HEK293 (cell line): ENCODE measurements at regions not wholly inside any gene's neighbourhood (a gene's known extent, or its start where the extent isn't known, plus 50 kb on each side); places are given as distances from the start of the nearest gene placed in this dataset.
A peak's percentile ranks its signal among the peaks of the same experiment; 100 is the strongest.

Source experiments
- CTCF ChIA-PET: fragments of 350-600 bp; formaldehyde crosslinking; extraction: SDS; loops from one replicate; lab custom pipeline; 2021; ENCODE audit warnings: antibody characterized with exemption; lab: Yijun Ruan, JAX
- POLR2A ChIA-PET: fragments of 300-600 bp; formaldehyde crosslinking; extraction: SDS; loops from one replicate; lab custom pipeline; 2020; ENCODE audit warnings: antibody characterized with exemption, inconsistent platforms; lab: Yijun Ruan, JAX
- H3K27ac ChIP-seq: fragments of 200-500 bp; sonication (Bioruptor generic); 2 replicates; pipeline ENCODE4 v1.5.1; 2014; ENCODE audit warnings: low read depth, low read length, control low read depth, inconsistent platforms; ENCODE audit errors: extremely low read depth
- H3K36me3 ChIP-seq, 2 experiments: fragments of 200-500 bp in 1 of 2; sonication (Bioruptor generic) in 1 of 2; 1 replicate in 1 of 2; 2 replicates in 1 of 2; pipeline ENCODE4 v1.5.1; 2014 to 2017; ENCODE audit warnings: inconsistent platforms in 2 of 2, low read length in 2 of 2; ENCODE audit not compliant: control insufficient read depth in 2 of 2, insufficient read depth in 1 of 2
- H3K4me1 ChIP-seq: fragments of 200-500 bp; sonication (Bioruptor generic); 2 replicates; pipeline ENCODE4 v1.5.1; 2014; ENCODE audit warnings: mild to moderate bottlenecking, low read length, inconsistent platforms; ENCODE audit not compliant: control insufficient read depth, insufficient read depth
- H3K4me3 ChIP-seq: 2 replicates; pipeline ENCODE4 v1.5.1; 2011; ENCODE audit warnings: low read depth, mild to moderate bottlenecking, control low read depth, low read length, moderate library complexity
- H3K9me3 ChIP-seq: fragments of 200-500 bp; sonication (Bioruptor generic); 2 replicates; pipeline ENCODE4 v1.5.1; 2014; ENCODE audit warnings: low read depth, low read length, inconsistent platforms; ENCODE audit not compliant: control insufficient read depth, insufficient read depth
- KLF10 ChIP-seq: fragments of 450-650 bp; IDR thresholded peaks from 2 replicates; pipeline ENCODE4 v1.5.1; 2018; ENCODE audit warnings: missing biosample characterization, mild to moderate bottlenecking, missing genetic modification characterization
- SCRT2 ChIP-seq: fragments of 450-650 bp; formaldehyde crosslinking; IDR thresholded peaks from 2 replicates; pipeline ENCODE4 v1.5.1; 2016; ENCODE audit warnings: missing biosample characterization, missing genetic modification characterization
- SETDB1 ChIP-seq: IDR thresholded peaks from one replicate; pipeline ENCODE4 v1.6.1; 2017; ENCODE audit warnings: mild to moderate bottlenecking, low read length, moderate library complexity, mixed read lengths; ENCODE audit not compliant: insufficient read length
- YY2 ChIP-seq: fragments of 450-650 bp; formaldehyde crosslinking; IDR thresholded peaks from 2 replicates; pipeline ENCODE4 v1.5.1; 2016; ENCODE audit warnings: missing biosample characterization, missing genetic modification characterization
- ZFP37 ChIP-seq: fragments of 450-650 bp; formaldehyde crosslinking; IDR thresholded peaks from 2 replicates; pipeline ENCODE4 v1.5.1; 2016; ENCODE audit warnings: missing biosample characterization, missing genetic modification characterization
- ZNF155 ChIP-seq: fragments of 450-650 bp; formaldehyde crosslinking; IDR thresholded peaks from 2 replicates; pipeline ENCODE4 v1.5.1; 2016; ENCODE audit warnings: missing biosample characterization, missing genetic modification characterization
- ZNF211 ChIP-seq: fragments of 450-650 bp; formaldehyde crosslinking; IDR thresholded peaks from 2 replicates; pipeline ENCODE4 v1.5.1; 2016; ENCODE audit warnings: low read depth, missing biosample characterization, missing genetic modification characterization
- ZNF214 ChIP-seq: fragments of 450-650 bp; formaldehyde crosslinking; IDR thresholded peaks from 2 replicates; pipeline ENCODE4 v1.5.1; 2017; ENCODE audit warnings: missing biosample characterization, mild to moderate bottlenecking, missing genetic modification characterization, borderline replicate concordance
- ZNF335 ChIP-seq: fragments of 450-650 bp; formaldehyde crosslinking; conservative IDR thresholded peaks from 2 replicates; pipeline ENCODE4 v1.5.1; 2016; ENCODE audit warnings: missing biosample characterization, missing genetic modification characterization
- ZNF707 ChIP-seq: fragments of 450-650 bp; formaldehyde crosslinking; IDR thresholded peaks from 2 replicates; pipeline ENCODE4 v1.5.1; 2016; ENCODE audit warnings: missing biosample characterization, missing genetic modification characterization
- ZNF785 ChIP-seq: fragments of 450-650 bp; formaldehyde crosslinking; IDR thresholded peaks from 2 replicates; pipeline ENCODE4 v1.5.1; 2016; ENCODE audit warnings: missing biosample characterization, missing genetic modification characterization
- TF ChIP-seq, protein P1 (sequence below): fragments of 450-650 bp; formaldehyde crosslinking; IDR thresholded peaks from 2 replicates; pipeline ENCODE4 v1.5.1; 2016; ENCODE audit warnings: missing biosample characterization, missing genetic modification characterization
- TF ChIP-seq, protein P2 (sequence below): fragments of 450-650 bp; formaldehyde crosslinking; IDR thresholded peaks from 2 replicates; pipeline ENCODE4 v1.5.1; 2016; ENCODE audit warnings: missing biosample characterization, missing genetic modification characterization
- TF ChIP-seq, protein P3 (sequence below): fragments of 450-650 bp; formaldehyde crosslinking; IDR thresholded peaks from 2 replicates; pipeline ENCODE4 v1.5.1; 2017; ENCODE audit warnings: missing biosample characterization, missing genetic modification characterization
- TF ChIP-seq, protein P4 (sequence below): fragments of 450-650 bp; formaldehyde crosslinking; IDR thresholded peaks from 2 replicates; pipeline ENCODE4 v1.5.1; 2017; ENCODE audit warnings: missing biosample characterization, missing genetic modification characterization
- TF ChIP-seq, protein P5 (sequence below): fragments of 450-650 bp; formaldehyde crosslinking; IDR thresholded peaks from 2 replicates; pipeline ENCODE4 v1.5.1; 2016; ENCODE audit warnings: missing biosample characterization, missing genetic modification characterization, borderline replicate concordance
- TF ChIP-seq, protein P6 (sequence below): fragments of 450-650 bp; formaldehyde crosslinking; IDR thresholded peaks from 2 replicates; pipeline ENCODE4 v1.5.1; 2017; ENCODE audit warnings: missing biosample characterization, missing genetic modification characterization

DNA sequence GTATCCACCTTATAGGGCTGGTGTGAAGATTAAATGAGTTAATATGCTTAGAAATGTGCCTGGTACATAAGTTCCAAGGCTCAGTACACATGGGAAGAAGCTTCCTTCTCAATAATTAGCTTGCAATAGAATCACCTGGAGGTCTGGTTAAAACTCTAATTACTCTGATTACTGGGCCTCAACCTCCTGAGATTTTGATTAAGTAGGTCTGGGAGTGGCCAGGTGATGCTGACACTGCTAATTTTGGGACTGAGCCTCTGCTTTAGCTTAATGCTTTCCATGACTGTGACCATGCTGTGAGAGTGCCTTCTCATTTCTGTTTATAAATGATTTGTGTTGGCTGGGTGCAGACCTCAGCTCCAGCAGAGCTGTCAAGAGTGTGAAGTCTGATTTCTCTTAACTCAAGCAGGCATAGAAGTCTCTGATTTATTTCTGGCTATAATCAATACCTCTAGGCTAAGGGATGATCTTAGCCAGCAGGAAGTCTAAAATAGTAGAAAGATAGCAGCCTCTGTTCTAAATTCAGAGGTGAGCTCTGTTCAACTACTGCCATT lies 85.3 kb upstream of the ZNF608 start:
- ChIA-PET CTCF (no interaction called here), POLR2A (no interaction called here)
- no peaks in the 10 kb centered on the region for H3K4me1 ChIP-seq
- H3K4me3 ChIP-seq: no peak overlapping the region
- H3K27ac ChIP-seq: no peak overlapping the region
- TF ChIP-seq KLF10 (no peak), ZNF335 (tag by site-specific recombination) (no peak), SCRT2 (tag by site-specific recombination) (no peak), ZNF707 (tag by site-specific recombination) (no peak), ZFP37 (tag by site-specific recombination) (no peak), YY2 (tag by site-specific recombination) (no peak), ZNF214 (no peak), ZNF785 (no peak)
- TF ChIP-seq, protein P1, sequence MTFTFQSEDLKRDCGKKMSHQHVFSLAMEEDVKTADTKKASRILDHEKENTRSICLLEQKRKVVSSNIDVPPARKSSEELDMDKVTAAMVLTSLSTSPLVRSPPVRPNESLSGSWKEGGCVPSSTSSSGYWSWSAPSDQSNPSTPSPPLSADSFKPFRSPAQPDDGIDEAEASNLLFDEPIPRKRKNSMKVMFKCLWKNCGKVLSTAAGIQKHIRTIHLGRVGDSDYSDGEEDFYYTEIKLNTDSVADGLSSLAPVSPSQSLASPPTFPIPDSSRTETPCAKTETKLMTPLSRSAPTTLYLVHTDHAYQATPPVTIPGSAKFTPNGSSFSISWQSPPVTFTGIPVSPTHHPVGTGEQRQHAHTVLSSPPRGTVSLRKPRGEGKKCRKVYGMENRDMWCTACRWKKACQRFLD: no peak
- TF ChIP-seq, protein P2, sequence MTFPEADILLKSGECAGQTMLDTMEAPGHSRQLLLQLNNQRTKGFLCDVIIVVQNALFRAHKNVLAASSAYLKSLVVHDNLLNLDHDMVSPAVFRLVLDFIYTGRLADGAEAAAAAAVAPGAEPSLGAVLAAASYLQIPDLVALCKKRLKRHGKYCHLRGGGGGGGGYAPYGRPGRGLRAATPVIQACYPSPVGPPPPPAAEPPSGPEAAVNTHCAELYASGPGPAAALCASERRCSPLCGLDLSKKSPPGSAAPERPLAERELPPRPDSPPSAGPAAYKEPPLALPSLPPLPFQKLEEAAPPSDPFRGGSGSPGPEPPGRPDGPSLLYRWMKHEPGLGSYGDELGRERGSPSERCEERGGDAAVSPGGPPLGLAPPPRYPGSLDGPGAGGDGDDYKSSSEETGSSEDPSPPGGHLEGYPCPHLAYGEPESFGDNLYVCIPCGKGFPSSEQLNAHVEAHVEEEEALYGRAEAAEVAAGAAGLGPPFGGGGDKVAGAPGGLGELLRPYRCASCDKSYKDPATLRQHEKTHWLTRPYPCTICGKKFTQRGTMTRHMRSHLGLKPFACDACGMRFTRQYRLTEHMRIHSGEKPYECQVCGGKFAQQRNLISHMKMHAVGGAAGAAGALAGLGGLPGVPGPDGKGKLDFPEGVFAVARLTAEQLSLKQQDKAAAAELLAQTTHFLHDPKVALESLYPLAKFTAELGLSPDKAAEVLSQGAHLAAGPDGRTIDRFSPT (tag by site-specific recombination): no peak
- TF ChIP-seq, protein P3, sequence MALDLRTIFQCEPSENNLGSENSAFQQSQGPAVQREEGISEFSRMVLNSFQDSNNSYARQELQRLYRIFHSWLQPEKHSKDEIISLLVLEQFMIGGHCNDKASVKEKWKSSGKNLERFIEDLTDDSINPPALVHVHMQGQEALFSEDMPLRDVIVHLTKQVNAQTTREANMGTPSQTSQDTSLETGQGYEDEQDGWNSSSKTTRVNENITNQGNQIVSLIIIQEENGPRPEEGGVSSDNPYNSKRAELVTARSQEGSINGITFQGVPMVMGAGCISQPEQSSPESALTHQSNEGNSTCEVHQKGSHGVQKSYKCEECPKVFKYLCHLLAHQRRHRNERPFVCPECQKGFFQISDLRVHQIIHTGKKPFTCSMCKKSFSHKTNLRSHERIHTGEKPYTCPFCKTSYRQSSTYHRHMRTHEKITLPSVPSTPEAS (tag by site-specific recombination): no peak
- H3K36me3 ChIP-seq: no peaks in the 10 kb centered on the region
- no peaks in the 10 kb centered on the region; the same call in 1 of the 2 replicates for H3K9me3 ChIP-seq

DNA sequence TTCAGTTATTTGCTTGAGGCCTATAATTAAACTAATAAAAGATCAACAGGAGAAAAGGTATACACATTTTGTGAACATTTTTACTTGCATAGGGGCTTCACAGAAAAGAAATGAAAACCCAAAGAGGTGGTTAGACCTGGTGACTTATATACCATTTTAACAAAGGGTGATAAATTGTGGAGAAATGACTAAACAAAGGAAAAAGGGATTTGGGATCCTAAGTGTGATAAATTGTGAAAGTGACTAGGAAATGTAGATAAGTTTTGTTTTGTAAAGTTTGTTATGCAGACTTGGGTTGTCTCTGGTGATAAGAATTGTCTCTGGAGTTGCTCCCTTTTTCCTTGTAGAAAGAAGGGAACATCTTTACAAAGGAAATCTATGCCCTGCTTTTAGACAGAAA lies 86.1 kb upstream of the ZNF608 start:
- H3K4me1 ChIP-seq: no peaks in the 10 kb centered on the region
- no peaks in the 10 kb centered on the region for H3K36me3 ChIP-seq
- TF ChIP-seq, protein P4, sequence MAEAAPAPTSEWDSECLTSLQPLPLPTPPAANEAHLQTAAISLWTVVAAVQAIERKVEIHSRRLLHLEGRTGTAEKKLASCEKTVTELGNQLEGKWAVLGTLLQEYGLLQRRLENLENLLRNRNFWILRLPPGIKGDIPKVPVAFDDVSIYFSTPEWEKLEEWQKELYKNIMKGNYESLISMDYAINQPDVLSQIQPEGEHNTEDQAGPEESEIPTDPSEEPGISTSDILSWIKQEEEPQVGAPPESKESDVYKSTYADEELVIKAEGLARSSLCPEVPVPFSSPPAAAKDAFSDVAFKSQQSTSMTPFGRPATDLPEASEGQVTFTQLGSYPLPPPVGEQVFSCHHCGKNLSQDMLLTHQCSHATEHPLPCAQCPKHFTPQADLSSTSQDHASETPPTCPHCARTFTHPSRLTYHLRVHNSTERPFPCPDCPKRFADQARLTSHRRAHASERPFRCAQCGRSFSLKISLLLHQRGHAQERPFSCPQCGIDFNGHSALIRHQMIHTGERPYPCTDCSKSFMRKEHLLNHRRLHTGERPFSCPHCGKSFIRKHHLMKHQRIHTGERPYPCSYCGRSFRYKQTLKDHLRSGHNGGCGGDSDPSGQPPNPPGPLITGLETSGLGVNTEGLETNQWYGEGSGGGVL (tag by site-specific recombination): no peak
- TF ChIP-seq, protein P5, sequence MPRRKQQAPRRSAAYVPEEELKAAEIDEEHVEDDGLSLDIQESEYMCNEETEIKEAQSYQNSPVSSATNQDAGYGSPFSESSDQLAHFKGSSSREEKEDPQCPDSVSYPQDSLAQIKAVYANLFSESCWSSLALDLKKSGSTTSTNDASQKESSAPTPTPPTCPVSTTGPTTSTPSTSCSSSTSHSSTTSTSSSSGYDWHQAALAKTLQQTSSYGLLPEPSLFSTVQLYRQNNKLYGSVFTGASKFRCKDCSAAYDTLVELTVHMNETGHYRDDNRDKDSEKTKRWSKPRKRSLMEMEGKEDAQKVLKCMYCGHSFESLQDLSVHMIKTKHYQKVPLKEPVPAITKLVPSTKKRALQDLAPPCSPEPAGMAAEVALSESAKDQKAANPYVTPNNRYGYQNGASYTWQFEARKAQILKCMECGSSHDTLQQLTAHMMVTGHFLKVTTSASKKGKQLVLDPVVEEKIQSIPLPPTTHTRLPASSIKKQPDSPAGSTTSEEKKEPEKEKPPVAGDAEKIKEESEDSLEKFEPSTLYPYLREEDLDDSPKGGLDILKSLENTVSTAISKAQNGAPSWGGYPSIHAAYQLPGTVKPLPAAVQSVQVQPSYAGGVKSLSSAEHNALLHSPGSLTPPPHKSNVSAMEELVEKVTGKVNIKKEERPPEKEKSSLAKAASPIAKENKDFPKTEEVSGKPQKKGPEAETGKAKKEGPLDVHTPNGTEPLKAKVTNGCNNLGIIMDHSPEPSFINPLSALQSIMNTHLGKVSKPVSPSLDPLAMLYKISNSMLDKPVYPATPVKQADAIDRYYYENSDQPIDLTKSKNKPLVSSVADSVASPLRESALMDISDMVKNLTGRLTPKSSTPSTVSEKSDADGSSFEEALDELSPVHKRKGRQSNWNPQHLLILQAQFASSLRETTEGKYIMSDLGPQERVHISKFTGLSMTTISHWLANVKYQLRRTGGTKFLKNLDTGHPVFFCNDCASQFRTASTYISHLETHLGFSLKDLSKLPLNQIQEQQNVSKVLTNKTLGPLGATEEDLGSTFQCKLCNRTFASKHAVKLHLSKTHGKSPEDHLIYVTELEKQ (tag by site-specific recombination): no peak
- TF ChIP-seq ZNF211 (tag by site-specific recombination): peak; percentile 99
- no peak for TF ChIP-seq ZNF155
- TF ChIP-seq SETDB1: peak; percentile 75
- TF ChIP-seq, protein P6, sequence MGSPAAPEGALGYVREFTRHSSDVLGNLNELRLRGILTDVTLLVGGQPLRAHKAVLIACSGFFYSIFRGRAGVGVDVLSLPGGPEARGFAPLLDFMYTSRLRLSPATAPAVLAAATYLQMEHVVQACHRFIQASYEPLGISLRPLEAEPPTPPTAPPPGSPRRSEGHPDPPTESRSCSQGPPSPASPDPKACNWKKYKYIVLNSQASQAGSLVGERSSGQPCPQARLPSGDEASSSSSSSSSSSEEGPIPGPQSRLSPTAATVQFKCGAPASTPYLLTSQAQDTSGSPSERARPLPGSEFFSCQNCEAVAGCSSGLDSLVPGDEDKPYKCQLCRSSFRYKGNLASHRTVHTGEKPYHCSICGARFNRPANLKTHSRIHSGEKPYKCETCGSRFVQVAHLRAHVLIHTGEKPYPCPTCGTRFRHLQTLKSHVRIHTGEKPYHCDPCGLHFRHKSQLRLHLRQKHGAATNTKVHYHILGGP (tag by site-specific recombination): no peak
- no peak overlapping the region for H3K4me3 ChIP-seq
- ChIA-PET CTCF (interaction anchor here (0.6 kb wide), 1 partner anchor 84 kb away, joined by 5 read pairs; no protein-coding TSS in a partner anchor), POLR2A (no interaction called here)
- H3K27ac ChIP-seq: no peak overlapping the region
- H3K9me3 ChIP-seq: no peaks in the 10 kb centered on the region; the same call in 1 of the 2 replicates
